Skeletal muscle satellite cell (primary cell): ENCODE measurements at regions not wholly inside any gene's neighbourhood (a gene's known extent, or its start where the extent isn't known, plus 50 kb on each side); places are given as distances from the start of the nearest gene placed in this dataset.

ENCODE experiments used
- H3K27me3 ChIP-seq: 2 replicates; pipeline ENCODE4 v1.7.0; 2013; ENCODE audit warnings: low read length; ENCODE audit not compliant: control insufficient read depth, insufficient read depth
- H3K36me3 ChIP-seq: 2 replicates; pipeline ENCODE4 v1.7.0; 2013; ENCODE audit warnings: mild to moderate bottlenecking, control low read depth, low read length; ENCODE audit not compliant: insufficient read depth
- H3K4me1 ChIP-seq: 2 replicates; pipeline ENCODE4 v1.7.0; 2013; ENCODE audit warnings: low read length; ENCODE audit not compliant: control insufficient read depth, insufficient read depth
- H3K4me2 ChIP-seq: 2 replicates; pipeline ENCODE4 v1.7.0; 2013; ENCODE audit warnings: mild to moderate bottlenecking, low read length
- H3K4me3 ChIP-seq: 2 replicates; pipeline ENCODE4 v1.7.0; 2013; ENCODE audit warnings: low read length
- H3K9ac ChIP-seq: 2 replicates; pipeline ENCODE4 v1.7.0; 2013; ENCODE audit warnings: mild to moderate bottlenecking, low read depth, low read length, moderate library complexity
- H3K9me3 ChIP-seq: replicated peaks from 2 replicates; pipeline ENCODE4 v1.7.0; 2013; ENCODE audit warnings: mild to moderate bottlenecking, control low read depth, low read length

DNA sequence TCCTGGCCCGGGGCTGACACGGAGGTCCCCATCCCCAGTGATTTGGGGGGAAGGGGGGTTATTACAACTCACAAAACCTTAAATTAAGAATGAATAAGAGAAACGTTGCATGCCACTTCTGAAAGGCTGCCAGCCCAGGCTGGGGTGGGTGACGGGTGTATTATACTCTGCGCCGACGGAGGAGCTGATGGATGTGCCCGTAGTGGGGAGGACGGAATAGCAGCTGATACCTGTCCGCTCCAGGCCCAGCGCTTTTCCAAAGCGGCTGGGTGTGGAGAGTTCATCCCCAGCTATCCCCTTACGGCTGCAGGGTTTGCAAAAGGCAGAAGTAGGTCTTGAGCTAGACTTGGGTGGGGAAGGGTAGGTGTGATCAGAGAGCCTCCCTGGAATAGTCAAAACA lies 63.8 kb upstream of the CASZ1 start:
- Histone ChIP-seq H3K4me1 (no peaks in the 10 kb centered on the region), H3K4me2 (no peak overlapping the region), H3K27me3 (peaks cover 78% of the 10 kb centered on the region), H3K9ac (no peak overlapping the region), H3K36me3 (no peaks in the 10 kb centered on the region), H3K4me3 (no peak overlapping the region), H3K9me3 (no peaks in the 10 kb centered on the region)

DNA sequence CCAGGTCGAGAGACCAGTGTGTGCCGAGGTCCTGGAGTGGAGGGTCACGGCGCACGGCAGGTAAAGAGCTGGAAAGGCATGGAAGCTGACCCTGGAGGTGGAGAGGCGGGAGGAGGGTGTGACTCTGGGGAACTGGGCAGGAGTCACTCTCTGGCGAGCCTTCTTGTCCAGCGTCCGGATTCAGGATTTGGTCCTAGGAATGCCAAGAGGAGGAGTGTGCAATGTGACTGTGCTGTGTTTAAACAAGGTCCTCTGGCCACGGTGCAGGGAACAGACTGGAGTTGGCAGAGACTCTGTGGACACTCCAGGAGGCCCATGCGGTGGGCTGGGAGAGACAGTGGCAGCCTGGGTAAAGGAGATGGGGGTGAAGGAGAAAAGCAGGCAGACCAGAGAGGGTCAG lies 64.2 kb upstream of the CASZ1 start:
- Histone ChIP-seq H3K4me3 (no peak overlapping the region), H3K9me3 (no peaks in the 10 kb centered on the region), H3K4me1 (no peaks in the 10 kb centered on the region), H3K36me3 (no peaks in the 10 kb centered on the region), H3K27me3 (peaks cover 78% of the 10 kb centered on the region), H3K4me2 (no peak overlapping the region), H3K9ac (no peak overlapping the region)

DNA sequence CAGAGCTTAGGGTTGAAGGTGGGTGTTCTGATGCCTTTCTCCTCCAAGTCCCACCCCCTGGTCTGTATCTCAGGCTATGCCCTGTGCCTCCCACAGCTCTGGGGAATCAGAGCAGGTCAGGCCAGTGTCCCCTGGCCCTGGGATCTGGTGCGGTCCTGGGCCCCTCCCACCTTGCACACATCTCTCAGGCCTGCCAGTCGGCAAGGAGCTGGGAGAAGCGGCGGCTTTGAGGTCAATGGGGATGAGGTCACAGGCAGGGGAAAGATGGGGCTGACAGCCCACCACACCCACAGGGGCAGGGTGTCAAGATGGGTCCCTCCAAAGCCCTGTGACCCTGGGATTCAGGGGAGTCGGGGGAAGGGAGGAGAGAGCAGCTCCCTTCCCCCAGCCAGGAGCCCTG lies 65.4 kb upstream of the CASZ1 start:
- no peak overlapping the region for H3K4me3 ChIP-seq
- no peaks in the 10 kb centered on the region for H3K4me1 ChIP-seq
- H3K36me3 ChIP-seq, result no peaks in the 10 kb centered on the region
- H3K9ac ChIP-seq, result no peak overlapping the region
- no peak overlapping the region for H3K4me2 ChIP-seq
- H3K9me3 ChIP-seq, result no peaks in the 10 kb centered on the region
- peaks cover 79% of the 10 kb centered on the region for H3K27me3 ChIP-seq

DNA sequence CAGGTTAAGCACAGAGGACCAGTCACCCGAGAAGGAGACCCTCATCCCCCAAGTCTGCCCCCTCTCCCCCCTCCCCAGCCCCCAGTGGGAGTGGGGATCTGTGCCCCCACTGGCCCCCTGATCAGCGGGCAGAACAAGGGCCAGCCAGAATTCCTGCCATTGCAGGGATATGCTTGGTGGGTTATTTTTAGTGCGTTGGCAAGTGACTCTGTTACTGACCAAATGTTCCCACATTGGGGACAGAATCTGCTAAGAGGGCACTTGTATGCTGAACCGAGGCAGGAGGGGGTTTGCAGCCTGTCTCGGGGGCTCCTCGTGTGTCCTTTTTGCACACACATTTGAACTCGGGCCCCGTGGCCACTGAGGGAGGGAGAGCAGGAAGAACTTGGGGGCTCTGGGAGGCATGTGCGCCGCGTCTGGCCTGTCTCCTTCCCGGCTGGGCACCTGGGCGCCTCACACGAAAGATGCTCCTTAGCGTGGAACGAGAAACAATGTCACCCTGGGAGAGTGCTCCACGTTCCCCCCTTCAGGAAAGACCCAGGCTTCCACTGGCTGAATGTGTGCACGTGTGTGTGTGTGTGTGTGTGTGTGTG lies 66.4 kb upstream of the CASZ1 start:
- H3K36me3 ChIP-seq, result no peaks in the 10 kb centered on the region

DNA sequence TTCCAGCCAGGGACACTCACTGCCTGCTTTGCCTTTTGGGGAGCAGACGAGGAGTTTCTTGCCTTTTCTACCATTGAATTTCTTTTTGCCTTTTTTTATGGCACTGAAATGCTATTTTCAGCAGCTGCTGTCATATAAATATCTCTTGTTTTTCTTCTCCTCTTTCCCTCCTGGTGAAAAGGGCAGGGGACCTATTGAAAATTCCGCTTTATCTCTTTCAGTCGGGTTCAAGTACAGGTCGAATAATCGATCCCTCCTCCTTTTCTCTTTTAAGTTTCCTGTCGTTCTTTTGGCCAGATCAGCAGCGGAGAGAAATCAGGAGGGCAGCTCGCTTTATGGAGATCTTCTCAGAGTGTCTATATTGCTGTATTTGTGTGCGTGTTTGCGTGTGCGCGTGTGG lies 67.4 kb upstream of the CASZ1 start:
- H3K27me3 ChIP-seq, result peaks cover 74% of the 10 kb centered on the region

More for the DNA sequence above, 66.4 kb upstream of the CASZ1 start:
- Histone ChIP-seq H3K27me3 (peaks cover 74% of the 10 kb centered on the region), H3K4me1 (peaks cover 6% of the 10 kb centered on the region), H3K9me3 (no peaks in the 10 kb centered on the region), H3K9ac (no peak overlapping the region), H3K4me3 (no peak overlapping the region), H3K4me2 (no peak overlapping the region)

GRCh38 chr1:10864776-10865175 lies 68.3 kb upstream of the CASZ1 start:
- Histone ChIP-seq H3K4me1 (peaks cover 6% of the 10 kb centered on the region), H3K9me3 (no peaks in the 10 kb centered on the region), H3K4me3 (no peak overlapping the region), H3K4me2 (no peak overlapping the region), H3K27me3 (peaks cover 80% of the 10 kb centered on the region), H3K9ac (no peak overlapping the region), H3K36me3 (no peaks in the 10 kb centered on the region)

More for the DNA sequence above, 67.4 kb upstream of the CASZ1 start:
- peaks cover 6% of the 10 kb centered on the region for H3K4me1 ChIP-seq
- no peaks in the 10 kb centered on the region for H3K9me3 ChIP-seq
- H3K9ac ChIP-seq, result no peak overlapping the region
- no peak overlapping the region for H3K4me2 ChIP-seq
- H3K4me3 ChIP-seq, result no peak overlapping the region
- no peaks in the 10 kb centered on the region for H3K36me3 ChIP-seq

- Histone ChIP-seq H3K27me3 (peaks cover 82% of the 10 kb centered on the region), H3K9ac (no peak overlapping the region), H3K4me2 (no peak overlapping the region), H3K4me3 (no peak overlapping the region), H3K36me3 (no peaks in the 10 kb centered on the region), H3K4me1 (peaks cover 6% of the 10 kb centered on the region), H3K9me3 (no peaks in the 10 kb centered on the region)
Observed at GRCh38 chr1:10865518-10866320, 69.3 kb upstream of the CASZ1 start.

- H3K36me3 ChIP-seq, result no peaks in the 10 kb centered on the region
- H3K27me3 ChIP-seq, result peaks cover 78% of the 10 kb centered on the region
- H3K4me2 ChIP-seq, result peak overlapping the region; percentile 86
- no peaks in the 10 kb centered on the region for H3K9me3 ChIP-seq
- H3K4me1 ChIP-seq, result peaks cover 6% of the 10 kb centered on the region
- H3K9ac ChIP-seq, result no peak overlapping the region
- peak overlapping the region; percentile 64 for H3K4me3 ChIP-seq
Observed at GRCh38 chr1:10866321-10867093, 70.1 kb upstream of the CASZ1 start.

DNA sequence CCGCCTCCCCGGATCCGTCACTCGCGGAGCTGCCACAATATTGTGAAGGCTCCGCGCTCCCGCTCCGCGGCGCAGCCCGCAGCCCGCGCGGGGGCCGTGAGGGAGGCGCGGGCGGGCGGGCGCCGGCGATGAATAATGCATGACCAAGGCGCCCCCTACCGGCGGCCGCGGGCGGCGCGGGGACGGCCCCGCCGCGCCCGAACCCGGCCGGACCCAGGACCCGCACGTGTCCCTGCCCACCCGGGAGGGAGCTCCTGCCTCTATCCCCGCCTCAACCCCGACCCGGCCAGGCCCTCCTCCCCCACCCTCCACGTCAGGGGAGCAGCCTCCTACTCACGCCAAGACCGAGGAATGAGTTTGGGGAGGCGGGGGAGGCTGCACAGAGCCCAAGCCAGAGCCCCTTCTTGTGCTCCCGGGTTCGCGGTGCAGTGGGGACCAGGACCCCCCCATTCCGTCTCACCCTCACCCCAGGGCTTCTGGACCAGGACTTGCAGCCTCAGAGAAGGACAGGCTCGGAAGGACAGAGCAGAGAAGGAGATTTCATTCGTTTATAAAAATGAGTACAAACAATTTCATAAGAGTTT lies 70.8 kb upstream of the CASZ1 start:
- Histone ChIP-seq H3K9ac (no peak overlapping the region), H3K9me3 (no peaks in the 10 kb centered on the region), H3K4me1 (peaks cover 6% of the 10 kb centered on the region), H3K4me3 (peak overlapping the region; percentile 64), H3K36me3 (no peaks in the 10 kb centered on the region), H3K27me3 (peaks cover 74% of the 10 kb centered on the region), H3K4me2 (peak overlapping the region; percentile 86)

DNA sequence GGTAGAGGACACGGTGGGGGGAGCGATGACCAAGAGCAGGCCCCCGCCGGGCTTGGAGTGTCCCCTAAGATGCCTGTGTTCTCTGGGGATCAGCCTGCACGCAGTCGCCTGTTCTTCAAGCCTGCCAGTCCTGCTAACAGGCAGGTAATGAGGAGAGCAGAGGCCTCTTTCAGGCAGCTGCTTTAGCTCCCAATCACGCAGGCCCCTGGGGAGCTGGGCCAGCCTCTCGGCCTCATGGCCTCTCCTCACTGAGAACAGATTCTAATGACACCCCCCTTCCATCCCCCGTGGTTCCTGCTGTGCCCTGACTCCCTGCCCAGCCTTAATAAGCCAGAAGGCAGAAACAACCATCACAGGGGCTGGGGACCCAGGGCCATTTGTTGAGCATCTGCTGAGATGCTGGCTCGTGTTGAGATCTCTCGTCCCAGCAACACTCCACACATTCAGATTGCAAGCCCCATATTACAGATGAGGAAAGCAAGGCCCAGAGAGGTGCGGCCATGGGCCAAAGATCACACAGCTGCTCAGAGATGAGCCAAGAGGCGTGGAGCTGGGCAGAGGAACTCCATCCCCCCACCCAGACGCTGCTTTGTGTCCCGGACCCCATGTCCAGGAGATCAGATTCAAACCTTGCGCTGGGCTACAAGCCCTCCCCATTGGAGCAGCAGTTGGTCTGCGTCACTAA lies 71.6 kb upstream of the CASZ1 start:
- peaks cover 72% of the 10 kb centered on the region for H3K27me3 ChIP-seq
- H3K36me3 ChIP-seq, result no peaks in the 10 kb centered on the region
- H3K9me3 ChIP-seq, result no peaks in the 10 kb centered on the region
- no peak overlapping the region for H3K4me2 ChIP-seq
- H3K4me3 ChIP-seq, result no peak overlapping the region
- no peak overlapping the region for H3K9ac ChIP-seq
- H3K4me1 ChIP-seq, result peaks cover 6% of the 10 kb centered on the region

DNA sequence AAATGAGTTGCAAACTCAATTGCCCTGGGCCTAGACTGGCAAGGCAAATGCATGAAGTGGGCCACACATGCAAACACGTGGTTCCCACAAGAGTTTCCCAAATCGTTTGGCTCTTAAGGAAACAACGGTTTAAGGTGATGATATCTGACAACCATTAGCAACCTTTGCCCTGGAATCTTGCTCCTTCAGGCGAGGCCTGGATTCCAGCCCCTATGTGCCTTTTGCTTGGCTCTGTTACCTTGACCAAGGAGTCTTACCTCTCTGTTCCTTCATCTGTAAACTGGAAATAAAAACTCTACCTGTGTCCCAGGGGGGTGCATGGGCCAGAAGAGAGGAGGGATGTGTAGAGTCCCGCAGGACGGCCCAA lies 72.1 kb upstream of the CASZ1 start:
- peaks cover 6% of the 10 kb centered on the region for H3K4me1 ChIP-seq
- H3K36me3 ChIP-seq, result no peaks in the 10 kb centered on the region
- H3K9me3 ChIP-seq, result no peaks in the 10 kb centered on the region
- no peak overlapping the region for H3K4me2 ChIP-seq
- no peak overlapping the region for H3K4me3 ChIP-seq
- no peak overlapping the region for H3K9ac ChIP-seq
- H3K27me3 ChIP-seq, result peaks cover 67% of the 10 kb centered on the region
